ENCODE measurements at regions not wholly inside any gene's neighbourhood (a gene's known extent, or its start where the extent isn't known, plus 50 kb on each side); places are given as distances from the start of the nearest gene placed in this dataset.

DNA sequence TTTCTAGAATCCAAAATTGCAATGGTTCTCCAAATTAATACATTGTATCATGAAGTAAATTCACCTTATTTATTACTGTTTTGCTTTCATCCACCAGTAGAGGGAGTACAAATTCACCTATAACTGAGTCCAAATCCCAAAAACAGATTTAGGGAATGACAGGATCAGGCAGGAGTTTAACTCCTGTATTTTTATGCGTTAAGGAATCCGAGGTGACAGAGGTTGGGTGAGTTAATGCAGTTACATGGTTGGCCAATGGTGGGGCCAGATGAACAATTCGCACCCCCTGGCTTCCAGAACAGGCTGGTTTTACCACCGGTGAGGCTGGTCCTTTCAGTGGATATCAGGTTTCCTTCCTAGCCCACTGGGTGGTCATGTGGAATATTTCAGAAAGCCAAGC is 82.4 kb downstream of the MTNR1A start:
- TF ChIP-seq, protein P1, sequence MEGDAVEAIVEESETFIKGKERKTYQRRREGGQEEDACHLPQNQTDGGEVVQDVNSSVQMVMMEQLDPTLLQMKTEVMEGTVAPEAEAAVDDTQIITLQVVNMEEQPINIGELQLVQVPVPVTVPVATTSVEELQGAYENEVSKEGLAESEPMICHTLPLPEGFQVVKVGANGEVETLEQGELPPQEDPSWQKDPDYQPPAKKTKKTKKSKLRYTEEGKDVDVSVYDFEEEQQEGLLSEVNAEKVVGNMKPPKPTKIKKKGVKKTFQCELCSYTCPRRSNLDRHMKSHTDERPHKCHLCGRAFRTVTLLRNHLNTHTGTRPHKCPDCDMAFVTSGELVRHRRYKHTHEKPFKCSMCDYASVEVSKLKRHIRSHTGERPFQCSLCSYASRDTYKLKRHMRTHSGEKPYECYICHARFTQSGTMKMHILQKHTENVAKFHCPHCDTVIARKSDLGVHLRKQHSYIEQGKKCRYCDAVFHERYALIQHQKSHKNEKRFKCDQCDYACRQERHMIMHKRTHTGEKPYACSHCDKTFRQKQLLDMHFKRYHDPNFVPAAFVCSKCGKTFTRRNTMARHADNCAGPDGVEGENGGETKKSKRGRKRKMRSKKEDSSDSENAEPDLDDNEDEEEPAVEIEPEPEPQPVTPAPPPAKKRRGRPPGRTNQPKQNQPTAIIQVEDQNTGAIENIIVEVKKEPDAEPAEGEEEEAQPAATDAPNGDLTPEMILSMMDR (IDR thresholded peaks at IDR 0.05; ENCODE audit: control extremely low read depth in 1 of 3, insufficient read depth in 1 of 3, low read depth in 1 of 3, low read length in 3 of 3), result peak; percentile 3 to 51 (median 15); a peak in 3 of 4 replicates
- TF ChIP-seq ASH2L (IDR thresholded peaks at IDR 0.05; ENCODE audit: low read length), result no peak
- 0 out of 2 replicates have a peak, but pooled peaks have one; percentile 11 for TF ChIP-seq TEAD4 (IDR thresholded peaks at IDR 0.05; ENCODE audit: low read depth, low read length)
- TF ChIP-seq RAD21 (IDR thresholded peaks at IDR 0.05 in 1 of 2, conservative IDR thresholded peaks at IDR 0.05 in 1 of 2; ENCODE audit: low read depth in 2 of 2, low read length in 2 of 2), result peak; percentile 32 to 33
- POLR2A ChIA-PET (ENCODE audit: partially characterized antibody), result no interaction called here
- Histone ChIP-seq H4K20me1 (replicated peaks in 1 of 2; ENCODE audit: control insufficient read depth in 1 of 2, insufficient read depth in 2 of 2, low read length in 2 of 2) (no peaks in the 10 kb centered on the region), H4K91ac (replicated peaks; ENCODE audit: insufficient read length, low read length) (no peak overlapping the region), H4K5ac (ENCODE audit: insufficient read length, low read depth, low read length) (no peak overlapping the region), H3K4me1 (replicated peaks in 1 of 4; ENCODE audit: control insufficient read depth in 3 of 4, insufficient read depth in 4 of 4, low read length in 3 of 4) (peaks cover 0 to 6% (median under 1%) of the 10 kb centered on the region in 4 experiments; a peak in 1 of 7 replicates), H3K56ac (replicated peaks; ENCODE audit: insufficient read length, low read depth, low read length) (no peak overlapping the region), H3K79me2 (ENCODE audit: control insufficient read depth in 1 of 2, insufficient read depth in 2 of 2, low read length in 2 of 2) (no peaks in the 10 kb centered on the region), H3K23ac (ENCODE audit: insufficient read length) (no peak overlapping the region), H3K23me2 (ENCODE audit: low read depth, low read length) (no peaks in the 10 kb centered on the region), H2BK15ac (ENCODE audit: low read length) (no peak overlapping the region), H3K9ac (replicated peaks in 1 of 4; ENCODE audit: extremely low read depth in 1 of 4, low read depth in 3 of 4, low read length in 3 of 4) (no peak overlapping the region), H2BK5ac (ENCODE audit: low read depth, low read length) (no peak overlapping the region), H2BK20ac (ENCODE audit: low read length) (no peak overlapping the region), H2AFZ (ENCODE audit: low read length) (no peak overlapping the region), H3K18ac (ENCODE audit: extremely low read depth, low read length) (no peak overlapping the region), H3K4ac (replicated peaks; ENCODE audit: insufficient read length, low read depth, low read length) (no peak overlapping the region), H3K9me3 (ENCODE audit: insufficient read depth in 2 of 2, low read depth in 1 of 2, low read length in 1 of 2) (no peaks in the 10 kb centered on the region), H3K4me3 (ENCODE audit: extremely low read depth in 1 of 4, insufficient read depth in 2 of 4, low read depth in 3 of 4, low read length in 4 of 4) (peak overlapping the region in 1 of 4 experiments; percentile 2; a peak in 1 of 8 replicates), H3K27me3 (replicated peaks in 1 of 4; ENCODE audit: control insufficient read depth in 3 of 4, extremely low read depth in 1 of 4, insufficient read depth in 3 of 4, low read length in 3 of 4) (no peaks in the 10 kb centered on the region), H2BK120ac (replicated peaks; ENCODE audit: low read depth, low read length) (no peak overlapping the region), H3K14ac (ENCODE audit: insufficient read length) (no peak overlapping the region), H2BK12ac (ENCODE audit: low read depth, low read length) (no peak overlapping the region), H3K27ac (ENCODE audit: low read depth, low read length) (no peak overlapping the region), H3K79me1 (ENCODE audit: low read depth, low read length) (no peaks in the 10 kb centered on the region), H2AK5ac (ENCODE audit: low read depth, low read length) (no peak overlapping the region), H3K4me2 (ENCODE audit: insufficient read depth in 1 of 2, low read depth in 2 of 2, low read length in 2 of 2) (peak overlapping the region in 1 of 2 experiments; percentile 43; a peak in 2 of 4 replicates), H3K36me3 (ENCODE audit: control insufficient read depth in 2 of 4, insufficient read depth in 4 of 4, low read length in 3 of 4) (no peaks in the 10 kb centered on the region), H4K8ac (ENCODE audit: extremely low read depth, insufficient read depth, low read length) (no peak overlapping the region)
- DNase-seq (ENCODE audit: low read depth in 1 of 2, low spot score in 2 of 2) (no peak), FAIRE-seq (peak; percentile 63)
- CTCF ChIA-PET (ENCODE audit: partially characterized antibody), result interaction anchor here (0.6 to 1.9 kb wide), 17 partner anchors 9 to 303 kb away, joined by 3 to 10 read pairs (median 4); no protein-coding TSS in a partner anchor
- 18% methylated on average over 4 of the region's 4 CpGs; no CpG with 5 or more reads in 1 of the 2 experiments for WGBS, 2 experiments (ENCODE audit: extremely low coverage in 1 of 2, insufficient coverage in 1 of 2, insufficient read length in 1 of 2, insufficient replicate concordance in 2 of 2, low coverage in 1 of 2, low lambda C conversion rate in 2 of 2, missing lambda C conversion rate in 1 of 2)
